Fibroblast of lung (primary cell): ENCODE measurements at regions not wholly inside any gene's neighbourhood (a gene's known extent, or its start where the extent isn't known, plus 50 kb on each side); places are given as distances from the start of the nearest gene placed in this dataset.

Source experiments
- EZH2 ChIP-seq: IDR thresholded peaks from 2 replicates; pipeline ENCODE4 v1.5.1; 2012; ENCODE audit warnings: low read length, control low read depth, mild to moderate bottlenecking; ENCODE audit errors: missing control alignments
- TF ChIP-seq, protein P1 (sequence below), 2 donors: IDR thresholded peaks in 1 of 2; conservative IDR thresholded peaks in 1 of 2; 1 replicate in 1 of 2; 2 replicates in 1 of 2; pipeline ENCODE4 v1.5.1; 2011 to 2012; ENCODE audit warnings: low read length in 2 of 2, control low read depth in 1 of 2, inconsistent platforms in 1 of 2, low read depth in 1 of 2, mild to moderate bottlenecking in 1 of 2

GRCh38 chr4:24209906-24210305 is 320.1 kb upstream of the PPARGC1A start:
- TF ChIP-seq, protein P1, sequence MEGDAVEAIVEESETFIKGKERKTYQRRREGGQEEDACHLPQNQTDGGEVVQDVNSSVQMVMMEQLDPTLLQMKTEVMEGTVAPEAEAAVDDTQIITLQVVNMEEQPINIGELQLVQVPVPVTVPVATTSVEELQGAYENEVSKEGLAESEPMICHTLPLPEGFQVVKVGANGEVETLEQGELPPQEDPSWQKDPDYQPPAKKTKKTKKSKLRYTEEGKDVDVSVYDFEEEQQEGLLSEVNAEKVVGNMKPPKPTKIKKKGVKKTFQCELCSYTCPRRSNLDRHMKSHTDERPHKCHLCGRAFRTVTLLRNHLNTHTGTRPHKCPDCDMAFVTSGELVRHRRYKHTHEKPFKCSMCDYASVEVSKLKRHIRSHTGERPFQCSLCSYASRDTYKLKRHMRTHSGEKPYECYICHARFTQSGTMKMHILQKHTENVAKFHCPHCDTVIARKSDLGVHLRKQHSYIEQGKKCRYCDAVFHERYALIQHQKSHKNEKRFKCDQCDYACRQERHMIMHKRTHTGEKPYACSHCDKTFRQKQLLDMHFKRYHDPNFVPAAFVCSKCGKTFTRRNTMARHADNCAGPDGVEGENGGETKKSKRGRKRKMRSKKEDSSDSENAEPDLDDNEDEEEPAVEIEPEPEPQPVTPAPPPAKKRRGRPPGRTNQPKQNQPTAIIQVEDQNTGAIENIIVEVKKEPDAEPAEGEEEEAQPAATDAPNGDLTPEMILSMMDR (conservative IDR thresholded peaks at IDR 0.05 in 1 of 2, IDR thresholded peaks at IDR 0.05 in 1 of 2; ENCODE audit: low read depth in 1 of 2, low read length in 2 of 2), result no peak
- TF ChIP-seq EZH2, result no peak
